HL-60 (cell line): ENCODE measurements at regions not wholly inside any gene's neighbourhood (a gene's known extent, or its start where the extent isn't known, plus 50 kb on each side); places are given as distances from the start of the nearest gene placed in this dataset.

ENCODE experiments used
- CTCF ChIP-seq: IDR thresholded peaks from one replicate; pipeline ENCODE4 v1.5.1; 2011; ENCODE audit warnings: low read length, control low read depth, inconsistent platforms; ENCODE audit not compliant: insufficient read depth
- GABPA ChIP-seq: IDR thresholded peaks from 2 replicates; pipeline ENCODE4 v1.6.1; 2012; ENCODE audit warnings: low read depth
- POLR2AphosphoS5 ChIP-seq: IDR thresholded peaks from 2 replicates; pipeline ENCODE4 v1.6.1; 2012; ENCODE audit warnings: low read depth
- REST ChIP-seq: IDR thresholded peaks from 2 replicates; pipeline ENCODE4 v1.6.1; 2012; ENCODE audit warnings: low read depth; ENCODE audit not compliant: insufficient replicate concordance
- SPI1 ChIP-seq: IDR thresholded peaks from 2 replicates; pipeline ENCODE4 v1.6.1; 2012; ENCODE audit warnings: low read depth, mild to moderate bottlenecking, borderline replicate concordance

DNA sequence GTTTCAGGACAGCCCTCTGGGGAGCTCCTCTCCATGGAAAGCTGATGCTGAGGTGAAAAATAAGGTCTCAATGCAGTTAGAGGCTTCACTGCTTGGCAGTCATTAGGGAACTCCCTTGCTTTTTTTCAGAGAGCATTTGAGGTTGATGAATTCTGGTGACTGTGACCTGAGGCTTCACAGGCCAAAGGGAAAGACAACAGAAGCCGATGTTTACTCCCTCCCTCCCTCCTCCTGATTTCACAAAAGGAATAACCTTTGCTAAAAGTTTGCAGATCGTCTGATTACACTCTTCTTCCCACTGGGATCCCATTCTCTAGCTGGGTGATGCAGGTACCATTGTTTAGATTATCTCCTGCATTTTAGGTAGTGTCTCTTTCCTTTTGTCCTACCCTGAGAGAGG lies 329.4 kb downstream of the KIF4B start:
- TF ChIP-seq REST (no peak), POLR2AphosphoS5 (no peak), CTCF (no peak), GABPA (no peak), SPI1 (no peak)
